ENCODE measurements at regions not wholly inside any gene's neighbourhood (a gene's known extent, or its start where the extent isn't known, plus 50 kb on each side); places are given as distances from the start of the nearest gene placed in this dataset.

DNA sequence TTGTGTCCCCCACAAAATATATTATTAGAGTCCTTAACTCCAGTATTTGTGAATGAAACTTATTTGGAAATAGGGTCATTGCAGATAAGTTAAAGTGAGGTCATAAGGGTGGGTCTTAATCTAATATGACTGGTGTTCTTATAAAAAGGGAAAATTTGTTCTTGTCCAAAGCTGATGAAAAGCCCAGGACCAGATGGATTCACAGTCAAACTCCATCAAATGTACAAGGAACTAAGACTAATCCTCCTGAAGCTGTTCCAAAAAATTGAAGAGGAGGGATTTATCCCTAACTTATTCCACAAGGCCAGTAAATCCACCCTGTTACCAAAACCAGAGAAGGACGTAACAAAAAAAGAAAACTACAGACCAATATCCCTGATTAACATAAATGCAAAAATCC lies 56.4 kb upstream of the SLIT3 start:
- no peak overlapping the region for H2BK12ac ChIP-seq (ENCODE audit: low read length)
- no peak overlapping the region for H3K9ac ChIP-seq (ENCODE audit: low read length)
- no peak overlapping the region for H2AK5ac ChIP-seq (ENCODE audit: low read length)
- peak overlapping the region; percentile 89 for H3K27ac ChIP-seq (ENCODE audit: low read depth, low read length)
- H3K4me2 ChIP-seq (ENCODE audit: low read length) = no peak overlapping the region
- H4K91ac ChIP-seq (ENCODE audit: low read depth, low read length) = no peak overlapping the region
- H3K36me3 ChIP-seq (ENCODE audit: control insufficient read depth in 1 of 2, insufficient read depth in 2 of 2, low read length in 2 of 2) = no peaks in the 10 kb centered on the region
- H3K4me1 ChIP-seq (ENCODE audit: control insufficient read depth in 1 of 2, insufficient read depth in 2 of 2, low read length in 2 of 2) = peaks cover 2 to 5% of the 10 kb centered on the region in 2 experiments
- H2BK5ac ChIP-seq (ENCODE audit: low read depth, low read length, poor library complexity) = no peak overlapping the region
- H2BK120ac ChIP-seq (ENCODE audit: insufficient read depth, low read length, poor library complexity) = no peak overlapping the region
- no CpG with 5 or more reads among the region's 1 CpG for WGBS (ENCODE audit: extremely low coverage, insufficient coverage, insufficient read length)
- no peak overlapping the region for H4K12ac ChIP-seq (ENCODE audit: low read depth, low read length)
- no peak overlapping the region for H3K4ac ChIP-seq (ENCODE audit: low read depth, low read length)
- H3K9me3 ChIP-seq (ENCODE audit: insufficient read depth, low read depth, low read length) = no peaks in the 10 kb centered on the region
- H3K4me3 ChIP-seq (ENCODE audit: low read depth, low read length) = no peak overlapping the region
- no peak for DNase-seq
- no peaks in the 10 kb centered on the region for H3K27me3 ChIP-seq (ENCODE audit: insufficient read depth, low read length)
- H2AFZ ChIP-seq (ENCODE audit: insufficient read depth, low read length, poor library complexity) = no peak overlapping the region
- no peak overlapping the region for H3K14ac ChIP-seq (ENCODE audit: low read length)
- H4K8ac ChIP-seq (ENCODE audit: low read depth, low read length) = no peak overlapping the region
- H3K79me1 ChIP-seq (ENCODE audit: low read length) = peaks cover 17% of the 10 kb centered on the region
- no peak overlapping the region for H3K23ac ChIP-seq (ENCODE audit: low read length)
- no peaks in the 10 kb centered on the region for H3K79me2 ChIP-seq (ENCODE audit: control insufficient read depth, insufficient read depth, low read length, poor library complexity)
- no peak overlapping the region for H3K18ac ChIP-seq (ENCODE audit: low read length)

DNA sequence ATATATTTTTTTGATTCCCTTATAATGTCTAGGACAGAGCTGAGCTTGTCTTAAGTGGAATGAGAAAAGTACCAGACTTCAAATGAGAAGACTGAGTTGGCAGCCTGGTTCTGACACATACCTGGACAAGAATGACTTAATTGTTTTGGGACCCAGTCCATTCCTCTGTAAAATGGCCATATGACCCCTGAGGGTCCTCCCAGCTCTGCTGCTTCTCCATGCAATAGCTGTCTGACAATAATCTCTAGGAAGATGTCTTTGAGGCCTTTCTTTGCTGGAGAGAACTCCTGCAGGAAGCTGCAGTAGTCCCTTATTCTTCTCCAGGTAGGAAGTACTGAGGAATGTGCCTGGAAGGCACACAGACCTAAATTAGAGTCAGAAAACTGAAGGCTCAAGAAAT lies 55.9 kb upstream of the SLIT3 start:
- Histone ChIP-seq H2BK12ac (ENCODE audit: low read length) (no peak overlapping the region), H3K4me3 (ENCODE audit: low read depth, low read length) (no peak overlapping the region), H3K9me3 (ENCODE audit: insufficient read depth, low read depth, low read length) (no peaks in the 10 kb centered on the region), H3K79me2 (ENCODE audit: control insufficient read depth, insufficient read depth, low read length, poor library complexity) (no peaks in the 10 kb centered on the region), H3K23ac (ENCODE audit: low read length) (no peak overlapping the region), H4K8ac (ENCODE audit: low read depth, low read length) (no peak overlapping the region), H2BK5ac (ENCODE audit: low read depth, low read length, poor library complexity) (no peak overlapping the region), H3K27ac (ENCODE audit: low read depth, low read length) (peak overlapping the region; percentile 89), H3K4ac (ENCODE audit: low read depth, low read length) (no peak overlapping the region), H2BK120ac (ENCODE audit: insufficient read depth, low read length, poor library complexity) (no peak overlapping the region), H4K12ac (ENCODE audit: low read depth, low read length) (no peak overlapping the region), H2AK5ac (ENCODE audit: low read length) (no peak overlapping the region), H3K4me1 (ENCODE audit: control insufficient read depth in 1 of 2, insufficient read depth in 2 of 2, low read length in 2 of 2) (peaks cover 2 to 5% of the 10 kb centered on the region in 2 experiments), H3K79me1 (ENCODE audit: low read length) (peaks cover 19% of the 10 kb centered on the region), H2AFZ (ENCODE audit: insufficient read depth, low read length, poor library complexity) (no peak overlapping the region), H3K18ac (ENCODE audit: low read length) (no peak overlapping the region), H3K36me3 (ENCODE audit: control insufficient read depth in 1 of 2, insufficient read depth in 2 of 2, low read length in 2 of 2) (no peaks in the 10 kb centered on the region), H4K91ac (ENCODE audit: low read depth, low read length) (no peak overlapping the region), H3K4me2 (ENCODE audit: low read length) (no peak overlapping the region), H3K9ac (ENCODE audit: low read length) (no peak overlapping the region), H3K14ac (ENCODE audit: low read length) (no peak overlapping the region), H3K27me3 (ENCODE audit: insufficient read depth, low read length) (no peaks in the 10 kb centered on the region)
- DNase-seq = no peak

DNA sequence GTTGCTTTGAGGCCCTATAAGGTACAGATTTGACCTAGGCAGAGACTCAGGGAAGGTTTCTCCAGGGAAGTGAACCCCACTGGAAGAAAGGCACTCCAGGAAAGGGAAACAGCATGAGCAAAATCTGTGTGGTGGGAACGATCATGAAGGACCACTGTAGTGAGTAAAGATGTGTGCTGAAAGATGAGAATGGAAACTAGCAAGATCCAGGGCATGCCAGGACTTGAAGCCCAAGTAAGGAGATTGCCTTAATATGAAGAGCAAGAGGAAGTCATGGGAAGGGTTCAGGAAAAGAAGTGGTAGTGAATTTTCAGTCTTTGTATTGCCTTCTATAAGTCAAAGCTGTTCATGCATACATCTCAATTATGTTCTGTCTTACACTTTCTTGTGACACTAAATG lies 55.2 kb upstream of the SLIT3 start:
- Histone ChIP-seq H3K4me3 (ENCODE audit: low read depth, low read length) (no peak overlapping the region), H2BK120ac (ENCODE audit: insufficient read depth, low read length, poor library complexity) (peak overlapping the region; percentile 67), H4K8ac (ENCODE audit: low read depth, low read length) (peak overlapping the region; percentile 1), H3K79me2 (ENCODE audit: control insufficient read depth, insufficient read depth, low read length, poor library complexity) (no peaks in the 10 kb centered on the region), H3K27me3 (ENCODE audit: insufficient read depth, low read length) (no peaks in the 10 kb centered on the region), H3K14ac (ENCODE audit: low read length) (peak overlapping the region; percentile 27), H3K4me1 (ENCODE audit: control insufficient read depth in 1 of 2, insufficient read depth in 2 of 2, low read length in 2 of 2) (peaks cover 2 to 7% of the 10 kb centered on the region in 2 experiments), H3K9me3 (ENCODE audit: insufficient read depth, low read depth, low read length) (no peaks in the 10 kb centered on the region), H3K79me1 (ENCODE audit: low read length) (peaks cover 25% of the 10 kb centered on the region), H3K27ac (ENCODE audit: low read depth, low read length) (peak overlapping the region; percentile 87), H3K4me2 (ENCODE audit: low read length) (peak overlapping the region; percentile 20), H3K23ac (ENCODE audit: low read length) (peak overlapping the region; percentile 99), H3K9ac (ENCODE audit: low read length) (no peak overlapping the region), H2BK5ac (ENCODE audit: low read depth, low read length, poor library complexity) (peak overlapping the region; percentile 81), H3K4ac (ENCODE audit: low read depth, low read length) (peak overlapping the region; percentile 7), H4K12ac (ENCODE audit: low read depth, low read length) (no peak overlapping the region), H2AK5ac (ENCODE audit: low read length) (peak overlapping the region; percentile 49), H3K36me3 (ENCODE audit: control insufficient read depth in 1 of 2, insufficient read depth in 2 of 2, low read length in 2 of 2) (no peaks in the 10 kb centered on the region), H2AFZ (ENCODE audit: insufficient read depth, low read length, poor library complexity) (no peak overlapping the region), H2BK12ac (ENCODE audit: low read length) (peak overlapping the region; percentile 16), H4K91ac (ENCODE audit: low read depth, low read length) (peak overlapping the region; percentile 78), H3K18ac (ENCODE audit: low read length) (no peak overlapping the region)
- DNase-seq = no peak
- WGBS (ENCODE audit: extremely low coverage, insufficient coverage, insufficient read length) = no CpG with 5 or more reads among the region's 1 CpG

DNA sequence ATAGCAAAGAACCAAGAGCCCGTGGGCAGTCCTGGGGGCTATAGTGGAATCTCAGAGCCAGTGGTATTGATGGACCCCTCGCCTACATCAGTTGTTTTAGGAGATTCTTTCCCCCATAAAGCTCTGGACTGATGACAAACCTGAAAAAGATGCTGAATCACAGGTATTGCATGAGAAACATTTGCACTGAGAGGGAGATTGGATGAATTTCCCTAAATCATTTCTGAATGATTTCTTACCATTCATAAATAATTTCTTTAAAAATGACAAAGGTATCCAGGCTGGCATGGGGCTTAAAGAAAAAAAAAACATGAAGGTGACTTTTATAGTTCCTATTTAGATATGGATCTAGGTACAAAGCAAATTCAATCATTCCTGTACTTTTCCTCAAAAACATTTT lies 54.0 kb upstream of the SLIT3 start:
- Histone ChIP-seq H4K8ac (ENCODE audit: low read depth, low read length) (peak overlapping the region; percentile 11), H3K9me3 (ENCODE audit: insufficient read depth, low read depth, low read length) (no peaks in the 10 kb centered on the region), H3K27me3 (ENCODE audit: insufficient read depth, low read length) (no peaks in the 10 kb centered on the region), H3K9ac (ENCODE audit: low read length) (no peak overlapping the region), H4K12ac (ENCODE audit: low read depth, low read length) (no peak overlapping the region), H3K27ac (ENCODE audit: low read depth, low read length) (peak overlapping the region; percentile 62), H3K79me1 (ENCODE audit: low read length) (peaks cover 28% of the 10 kb centered on the region), H2AFZ (ENCODE audit: insufficient read depth, low read length, poor library complexity) (no peak overlapping the region), H4K91ac (ENCODE audit: low read depth, low read length) (peak overlapping the region; percentile 97), H2BK5ac (ENCODE audit: low read depth, low read length, poor library complexity) (peak overlapping the region; percentile 97), H3K4me1 (ENCODE audit: control insufficient read depth in 1 of 2, insufficient read depth in 2 of 2, low read length in 2 of 2) (peaks cover 2 to 11% of the 10 kb centered on the region in 2 experiments), H3K4ac (ENCODE audit: low read depth, low read length) (no peak overlapping the region), H3K4me2 (ENCODE audit: low read length) (peak overlapping the region; percentile 9), H3K79me2 (ENCODE audit: control insufficient read depth, insufficient read depth, low read length, poor library complexity) (no peaks in the 10 kb centered on the region), H3K23ac (ENCODE audit: low read length) (no peak overlapping the region), H3K18ac (ENCODE audit: low read length) (no peak overlapping the region), H2BK12ac (ENCODE audit: low read length) (no peak overlapping the region), H2AK5ac (ENCODE audit: low read length) (no peak overlapping the region), H3K4me3 (ENCODE audit: low read depth, low read length) (no peak overlapping the region), H3K36me3 (ENCODE audit: control insufficient read depth in 1 of 2, insufficient read depth in 2 of 2, low read length in 2 of 2) (no peaks in the 10 kb centered on the region), H2BK120ac (ENCODE audit: insufficient read depth, low read length, poor library complexity) (peak overlapping the region; percentile 98), H3K14ac (ENCODE audit: low read length) (peak overlapping the region; percentile 60)
- no CpG with 5 or more reads among the region's 2 CpGs for WGBS (ENCODE audit: extremely low coverage, insufficient coverage, insufficient read length)
- DNase-seq = peak in 1 of 2 donors; percentile 41
